Smooth muscle cell (in vitro differentiated cells): ENCODE measurements at regions not wholly inside any gene's neighbourhood (a gene's known extent, or its start where the extent isn't known, plus 50 kb on each side); places are given as distances from the start of the nearest gene placed in this dataset.

Experiments
- DNase-seq: peaks from one replicate; lab custom pipeline; 2025; ENCODE audit not compliant: unreplicated experiment; lab: John Stamatoyannopoulos, UW
- H2AFZ ChIP-seq: fragments of 200-600 bp; sonication (generic); 2 replicates; pipeline ENCODE4 v1.6.0; 2016; ENCODE audit warnings: antibody characterized with exemption, low read depth, mild to moderate bottlenecking
- H3F3A ChIP-seq: fragments of 200-600 bp; sonication (generic); 2 replicates; pipeline ENCODE4 v1.6.0; 2017; ENCODE audit warnings: antibody characterized with exemption, low read depth
- H3K27ac ChIP-seq: fragments of 200-600 bp; sonication (generic); 2 replicates; pipeline ENCODE4 v1.5.1; 2016; ENCODE audit warnings: low read depth, mild to moderate bottlenecking
- H3K27me3 ChIP-seq: fragments of 200-600 bp; sonication (generic); 2 replicates; pipeline ENCODE4 v1.6.1; 2016; ENCODE audit warnings: low read depth, mild to moderate bottlenecking
- H3K36me3 ChIP-seq: fragments of 200-600 bp; sonication (generic); 2 replicates; pipeline ENCODE4 v1.5.1; 2016; ENCODE audit warnings: low read depth
- H3K4me1 ChIP-seq: fragments of 200-600 bp; sonication (generic); 2 replicates; pipeline ENCODE4 v1.5.1; 2016; ENCODE audit warnings: low read depth
- H3K4me2 ChIP-seq: fragments of 200-600 bp; sonication (generic); 2 replicates; pipeline ENCODE4 v1.6.0; 2016; ENCODE audit warnings: mild to moderate bottlenecking
- H3K4me3 ChIP-seq: fragments of 200-600 bp; sonication (generic); 2 replicates; pipeline ENCODE4 v1.5.1; 2016; ENCODE audit warnings: mild to moderate bottlenecking
- H3K79me2 ChIP-seq: fragments of 200-600 bp; sonication (generic); 2 replicates; pipeline ENCODE4 v1.6.0; 2016; ENCODE audit warnings: low read depth, mild to moderate bottlenecking
- H3K9ac ChIP-seq: fragments of 200-600 bp; sonication (generic); 2 replicates; pipeline ENCODE4 v1.6.0; 2016; ENCODE audit warnings: low read depth
- H3K9me3 ChIP-seq: fragments of 200-600 bp; sonication (generic); replicated peaks from 2 replicates; pipeline ENCODE4 v1.5.1; 2016; ENCODE audit warnings: low read depth
- H4K20me1 ChIP-seq: fragments of 200-600 bp; sonication (generic); 2 replicates; pipeline ENCODE4 v1.6.0; 2016; ENCODE audit warnings: low read depth
- CTCF ChIP-seq: fragments of 200-600 bp; sonication (generic); IDR thresholded peaks from 2 replicates; pipeline ENCODE4 v1.5.1; 2017; ENCODE audit warnings: borderline replicate concordance, mild to moderate bottlenecking, antibody characterized with exemption; ENCODE audit not compliant: insufficient read depth, poor library complexity, severe bottlenecking
- WGBS: methylation state at CpG from one replicate; pipeline ENCODE4 v1.1.7; 2016; ENCODE audit warnings: low lambda C conversion rate; 5-methylcytosine and 5-hydroxymethylcytosine counted together

GRCh38 chr10:21055339-21056135, 158.4 kb upstream of the NEBL start:
- no peaks in the 10 kb centered on the region for H3K4me1 ChIP-seq
- no peak overlapping the region for H3K4me3 ChIP-seq
- no peak overlapping the region for H2AFZ ChIP-seq
- TF ChIP-seq CTCF: no peak
- H3K27me3 ChIP-seq: no peaks in the 10 kb centered on the region
- DNase-seq: no peak
- no peaks in the 10 kb centered on the region for H4K20me1 ChIP-seq
- H3F3A ChIP-seq: no peaks in the 10 kb centered on the region
- H3K9me3 ChIP-seq: peaks cover 14% of the 10 kb centered on the region
- H3K9ac ChIP-seq: no peak overlapping the region
- no peak overlapping the region for H3K4me2 ChIP-seq
- no peak overlapping the region for H3K27ac ChIP-seq
- WGBS: 79% methylated on average over 12 of the region's 12 CpGs
- peaks cover 8% of the 10 kb centered on the region for H3K36me3 ChIP-seq
- H3K79me2 ChIP-seq: no peaks in the 10 kb centered on the region

DNA sequence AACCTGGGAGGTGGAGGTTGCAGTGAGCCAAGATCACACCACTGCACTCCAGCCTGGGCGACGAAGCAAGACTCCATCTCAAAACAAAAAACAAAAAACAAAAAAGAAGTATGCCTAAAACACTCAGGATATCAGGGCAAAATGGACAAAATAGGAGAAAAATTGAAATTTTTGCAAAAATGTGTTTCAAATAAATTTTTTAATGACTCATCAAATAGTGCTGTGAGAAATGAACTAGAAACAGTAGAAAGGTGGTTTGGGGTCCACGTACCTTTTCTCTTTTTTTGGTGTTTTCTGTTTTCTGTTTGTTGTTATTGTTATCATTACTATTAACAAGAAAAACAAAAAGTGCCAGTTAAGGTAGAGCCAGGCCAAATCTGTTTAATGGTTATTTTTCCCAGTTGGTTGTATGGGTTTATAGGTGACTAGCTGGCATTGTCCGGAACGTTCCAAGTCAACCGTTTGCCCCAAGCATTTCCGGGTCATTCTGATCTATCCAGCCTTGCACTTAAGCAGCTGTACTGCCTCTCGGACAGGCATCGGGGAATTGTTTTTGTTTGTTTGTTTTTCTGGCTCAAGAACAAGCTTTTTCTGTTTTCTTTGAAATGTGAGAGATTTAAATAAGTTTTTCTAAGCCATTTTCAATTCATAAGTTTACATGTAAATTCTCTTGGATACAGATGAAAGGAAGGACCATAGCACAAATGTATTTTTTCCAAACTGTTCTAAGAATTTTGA, 157.0 kb upstream of the NEBL start:
- no peaks in the 10 kb centered on the region for H3K79me2 ChIP-seq
- peaks cover 7% of the 10 kb centered on the region for H3K9me3 ChIP-seq
- H3K27me3 ChIP-seq: no peaks in the 10 kb centered on the region
- H3F3A ChIP-seq: no peaks in the 10 kb centered on the region
- H3K4me2 ChIP-seq: no peak overlapping the region
- no peak overlapping the region for H3K4me3 ChIP-seq
- H2AFZ ChIP-seq: no peak overlapping the region
- H3K9ac ChIP-seq: no peak overlapping the region
- no peaks in the 10 kb centered on the region for H4K20me1 ChIP-seq
- 92% methylated on average over 9 of the region's 9 CpGs for WGBS
- TF ChIP-seq CTCF: no peak
- DNase-seq: no peak
- H3K36me3 ChIP-seq: peaks cover 8% of the 10 kb centered on the region
- no peak overlapping the region for H3K27ac ChIP-seq
- H3K4me1 ChIP-seq: no peaks in the 10 kb centered on the region

- Histone ChIP-seq H2AFZ (no peak overlapping the region), H4K20me1 (no peaks in the 10 kb centered on the region), H3K4me2 (no peak overlapping the region), H3K9ac (no peak overlapping the region), H3K79me2 (no peaks in the 10 kb centered on the region), H3K9me3 (no peaks in the 10 kb centered on the region), H3K4me1 (no peaks in the 10 kb centered on the region), H3K27me3 (no peaks in the 10 kb centered on the region), H3K27ac (no peak overlapping the region), H3K36me3 (no peaks in the 10 kb centered on the region), H3F3A (no peaks in the 10 kb centered on the region), H3K4me3 (no peak overlapping the region)
- TF ChIP-seq CTCF: no peak
- WGBS: 83% methylated on average over 4 of the region's 4 CpGs
- DNase-seq: no peak
Measured at GRCh38 chr10:21052709-21053104, 155.6 kb upstream of the NEBL start.
